BLaER1 (cell line): ENCODE measurements at regions not wholly inside any gene's neighbourhood (a gene's known extent, or its start where the extent isn't known, plus 50 kb on each side); places are given as distances from the start of the nearest gene placed in this dataset.
"Not testable (repeated sequence)": the region's sequence is repeated elsewhere in the genome, so short reads cannot be mapped to it uniquely, and the experiment has no call there.

Experiments used
- H3K27ac ChIP-seq: shearing (Covaris generic); formaldehyde crosslinking; 2 replicates; pipeline ENCODE4 v1.8.1; 2022
- H3K27me3 ChIP-seq: shearing (Covaris generic); formaldehyde crosslinking; 2 replicates; pipeline ENCODE4 v1.8.1; 2022
- H3K36me3 ChIP-seq: shearing (Covaris generic); formaldehyde crosslinking; 2 replicates; pipeline ENCODE4 v1.8.1; 2022
- H3K4me1 ChIP-seq: shearing (Covaris generic); formaldehyde crosslinking; 2 replicates; pipeline ENCODE4 v1.8.1; 2022
- H3K4me2 ChIP-seq: shearing (Covaris generic); formaldehyde crosslinking; 2 replicates; pipeline ENCODE4 v1.8.1; 2022
- H3K4me3 ChIP-seq: shearing (Covaris generic); formaldehyde crosslinking; 2 replicates; pipeline ENCODE4 v1.8.1; 2022
- H3K9ac ChIP-seq: shearing (Covaris generic); formaldehyde crosslinking; 2 replicates; pipeline ENCODE4 v1.8.1; 2022
- H3K9me3 ChIP-seq: shearing (Covaris generic); formaldehyde crosslinking; 2 replicates; pipeline ENCODE4 v1.8.1; 2022
- H4K20me1 ChIP-seq: shearing (Covaris generic); formaldehyde crosslinking; 2 replicates; pipeline ENCODE4 v1.8.1; 2022
- Cebpa-rat ChIP-seq: shearing (Covaris generic); IDR thresholded peaks from 2 replicates; pipeline ENCODE4 v1.8.1; 2022

DNA sequence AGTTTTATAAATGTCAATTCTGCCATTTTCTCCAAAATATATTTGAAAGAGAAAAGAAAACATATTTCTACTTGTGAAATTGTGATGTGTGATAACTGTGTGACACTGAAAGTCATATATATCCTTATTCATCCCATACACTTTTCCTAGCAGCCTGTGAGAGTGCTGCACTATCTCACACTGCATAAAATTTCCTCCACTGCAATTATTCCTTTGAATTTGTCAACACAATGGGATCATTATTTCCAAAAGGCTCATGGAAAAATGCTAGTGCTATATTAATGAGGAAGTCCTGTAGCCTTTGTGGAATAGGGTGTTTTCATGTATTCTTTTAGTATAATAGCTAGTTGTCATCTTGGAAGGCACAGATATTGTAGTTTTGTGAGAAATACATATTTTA lies 504.1 kb downstream of the RPL10L start:
- Histone ChIP-seq H3K27ac (no peak overlapping the region), H4K20me1 (no peaks in the 10 kb centered on the region), H3K27me3 (no peaks in the 10 kb centered on the region), H3K4me2 (no peak overlapping the region), H3K36me3 (no peaks in the 10 kb centered on the region), H3K4me1 (no peaks in the 10 kb centered on the region), H3K9me3 (no peaks in the 10 kb centered on the region), H3K9ac (no peak overlapping the region), H3K4me3 (no peak overlapping the region)
- TF ChIP-seq Cebpa-rat, result no peak

DNA sequence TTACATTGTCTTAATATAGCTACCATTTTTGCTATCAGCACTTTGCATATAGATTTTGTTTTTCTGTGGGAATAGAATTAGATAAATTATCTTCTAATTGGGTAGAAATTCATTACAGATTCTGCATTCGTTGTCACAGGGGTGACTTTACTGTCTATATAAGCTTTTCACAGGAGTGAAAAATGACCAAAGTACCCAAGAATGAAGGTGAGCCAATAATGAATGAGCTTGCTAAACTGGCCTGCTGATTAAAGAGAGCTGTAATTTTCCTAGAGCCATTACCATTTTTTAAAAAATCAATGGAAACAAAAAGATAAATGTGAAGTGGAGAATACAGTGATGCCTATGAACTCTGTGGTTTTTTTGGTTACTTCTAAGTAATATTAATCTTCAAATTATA lies 504.6 kb downstream of the RPL10L start:
- TF ChIP-seq Cebpa-rat, result no peak
- H4K20me1 ChIP-seq, result no peaks in the 10 kb centered on the region
- H3K27ac ChIP-seq, result no peak overlapping the region
- H3K4me2 ChIP-seq, result no peak overlapping the region
- no peaks in the 10 kb centered on the region for H3K27me3 ChIP-seq
- no peaks in the 10 kb centered on the region for H3K4me1 ChIP-seq
- no peaks in the 10 kb centered on the region for H3K9me3 ChIP-seq
- no peaks in the 10 kb centered on the region for H3K36me3 ChIP-seq
- H3K9ac ChIP-seq, result no peak overlapping the region
- no peak overlapping the region for H3K4me3 ChIP-seq

DNA sequence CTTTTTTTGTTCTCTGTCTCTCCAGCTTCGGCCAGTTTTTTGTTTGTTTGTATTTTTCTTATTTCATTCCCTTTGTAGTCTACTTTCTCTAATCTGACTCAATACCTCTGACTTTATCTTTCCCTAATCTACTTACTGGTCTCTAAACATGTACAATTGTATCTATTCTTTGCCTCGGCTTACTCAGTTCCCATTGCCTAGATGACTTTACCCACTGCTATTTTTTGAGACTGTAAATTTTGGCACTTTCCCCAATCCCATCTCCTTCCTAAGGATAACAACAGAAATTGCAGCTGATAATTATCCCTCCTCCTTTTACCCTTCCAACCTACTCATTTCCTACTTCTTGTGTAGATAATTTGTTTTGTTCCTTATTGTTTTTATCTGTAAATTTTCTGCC lies 511.1 kb downstream of the RPL10L start:
- no peak overlapping the region for H3K4me3 ChIP-seq

DNA sequence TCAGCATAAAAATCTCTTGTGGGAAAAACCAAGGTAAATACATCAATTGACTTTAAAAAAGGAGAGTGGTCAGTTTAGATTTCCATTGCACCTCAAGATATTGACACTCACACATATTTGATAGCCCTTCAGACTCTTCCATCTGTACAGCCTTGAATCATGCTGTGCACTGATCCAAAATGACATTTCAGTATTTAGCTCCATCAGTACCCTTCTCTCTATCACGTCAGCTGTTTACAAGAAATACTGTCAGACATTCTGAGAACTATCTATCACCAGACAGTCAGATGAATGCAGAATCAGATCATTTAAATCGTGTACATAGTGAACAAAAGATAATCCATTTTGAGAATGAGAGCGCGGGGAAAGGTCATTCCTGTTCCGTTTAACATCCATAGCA lies 511.9 kb downstream of the RPL10L start:
- no peak for TF ChIP-seq Cebpa-rat
- Histone ChIP-seq H3K9me3 (no peaks in the 10 kb centered on the region), H3K36me3 (no peaks in the 10 kb centered on the region), H3K27me3 (no peaks in the 10 kb centered on the region), H3K4me3 (no peak overlapping the region), H3K27ac (no peak overlapping the region), H4K20me1 (no peaks in the 10 kb centered on the region), H3K4me1 (no peaks in the 10 kb centered on the region), H3K4me2 (no peak overlapping the region), H3K9ac (no peak overlapping the region)

More for the DNA sequence above, 511.1 kb downstream of the RPL10L start:
- Histone ChIP-seq H3K9ac (no peak overlapping the region), H4K20me1 (no peaks in the 10 kb centered on the region), H3K4me1 (no peaks in the 10 kb centered on the region), H3K9me3 (no peaks in the 10 kb centered on the region), H3K27ac (no peak overlapping the region), H3K36me3 (no peaks in the 10 kb centered on the region), H3K4me2 (no peak overlapping the region), H3K27me3 (no peaks in the 10 kb centered on the region)
- TF ChIP-seq Cebpa-rat, result no peak

DNA sequence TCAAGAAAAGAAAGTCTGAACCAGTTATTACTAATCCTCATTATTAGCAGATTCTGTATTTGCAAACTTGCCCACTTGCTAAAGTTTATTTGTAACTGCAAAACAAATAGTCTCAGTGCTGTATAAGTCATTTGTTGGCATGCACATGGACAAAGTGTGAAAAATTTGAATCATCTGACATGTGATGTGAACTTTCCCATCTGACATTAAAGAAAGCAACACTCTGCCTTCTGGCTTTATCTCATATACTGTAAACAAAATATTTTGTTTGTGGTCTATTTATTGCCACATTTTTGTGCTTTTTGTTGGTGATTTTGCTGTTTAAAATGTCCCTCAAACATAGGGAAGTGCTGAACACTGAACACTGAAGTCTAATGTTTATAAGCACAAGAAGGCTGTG lies 513.8 kb downstream of the RPL10L start:
- Histone ChIP-seq H3K9ac (no peak overlapping the region), H3K27ac (no peak overlapping the region), H3K4me3 (no peak overlapping the region), H3K9me3 (no peaks in the 10 kb centered on the region), H3K4me2 (no peak overlapping the region), H3K36me3 (no peaks in the 10 kb centered on the region), H4K20me1 (no peaks in the 10 kb centered on the region), H3K4me1 (no peaks in the 10 kb centered on the region), H3K27me3 (no peaks in the 10 kb centered on the region)
- TF ChIP-seq Cebpa-rat, result no peak

DNA sequence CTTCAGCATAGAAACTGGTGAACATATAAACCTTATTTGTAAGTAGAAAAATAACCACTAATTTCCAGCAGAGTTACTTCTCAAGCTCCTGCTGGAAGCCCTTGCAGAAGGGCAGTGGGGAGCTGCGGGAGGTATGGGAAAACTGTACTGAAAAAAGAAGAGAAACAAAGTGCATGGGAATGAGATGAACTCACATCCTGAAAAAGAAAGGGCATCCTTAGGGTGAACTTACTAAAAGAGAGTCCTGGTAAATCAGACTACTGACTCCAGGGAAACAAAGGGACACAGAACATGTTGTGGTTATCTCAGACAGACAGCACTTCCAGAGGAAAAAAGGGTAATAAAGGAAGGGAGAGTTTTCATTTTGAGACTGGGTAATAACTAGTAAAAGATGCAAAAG lies 515.1 kb downstream of the RPL10L start:
- no peaks in the 10 kb centered on the region for H3K4me1 ChIP-seq
- no peaks in the 10 kb centered on the region for H4K20me1 ChIP-seq
- H3K27me3 ChIP-seq, result no peaks in the 10 kb centered on the region
- no peak overlapping the region for H3K4me3 ChIP-seq
- H3K27ac ChIP-seq, result no peak overlapping the region
- no peak overlapping the region for H3K9ac ChIP-seq
- no peak overlapping the region for H3K4me2 ChIP-seq
- H3K9me3 ChIP-seq, result no peaks in the 10 kb centered on the region
- no peaks in the 10 kb centered on the region for H3K36me3 ChIP-seq
- TF ChIP-seq Cebpa-rat, result no peak

DNA sequence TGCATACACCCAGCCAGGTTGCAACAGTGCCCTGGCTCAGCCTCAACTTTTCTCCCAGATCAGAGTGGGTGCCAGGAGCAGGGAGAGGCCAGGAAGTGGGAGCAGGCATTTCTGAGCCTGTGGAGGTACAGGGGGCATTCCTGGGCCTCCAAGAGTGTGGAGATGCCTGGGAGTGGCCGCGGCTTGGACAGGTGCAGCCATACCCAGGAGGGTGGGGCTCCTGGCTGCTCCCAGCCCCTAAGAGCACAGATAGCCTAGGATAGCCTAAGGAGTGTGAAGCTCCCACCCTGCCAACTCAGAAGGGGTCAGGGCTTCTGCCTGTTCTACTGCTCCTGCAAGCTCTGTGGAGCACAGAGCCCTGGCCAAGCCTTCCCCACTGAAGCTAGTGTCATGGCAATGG lies 543.4 kb downstream of the RPL10L start:
- Histone ChIP-seq H3K27ac (no peak overlapping the region), H4K20me1 (no peaks in the 10 kb centered on the region), H3K4me1 (no peaks in the 10 kb centered on the region), H3K36me3 (no peaks in the 10 kb centered on the region), H3K4me3 (no peak overlapping the region), H3K4me2 (no peak overlapping the region), H3K9ac (no peak overlapping the region), H3K9me3 (peaks cover 53% of the 10 kb centered on the region), H3K27me3 (no peaks in the 10 kb centered on the region)
- no peak for TF ChIP-seq Cebpa-rat

DNA sequence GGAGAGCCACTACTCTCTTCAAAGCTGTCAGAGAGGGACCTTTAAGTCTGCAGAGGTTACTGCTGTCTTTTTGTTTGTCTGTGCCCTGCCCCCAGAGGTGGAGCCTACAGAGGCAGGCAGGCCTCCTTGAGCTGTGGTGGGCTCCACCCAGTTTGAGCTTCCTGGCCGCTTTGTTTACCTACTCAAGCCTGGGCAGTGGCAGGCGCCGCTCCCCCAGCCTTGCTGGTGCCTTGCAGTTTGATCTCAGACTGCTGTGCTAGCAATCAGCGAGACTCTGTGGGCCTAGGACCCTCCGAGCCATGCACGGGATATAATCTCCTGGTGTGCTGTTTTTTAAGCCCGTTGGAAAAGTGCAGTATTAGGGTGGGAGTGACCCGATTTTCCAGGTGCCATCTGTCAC lies 550.7 kb downstream of the RPL10L start:
- H3K4me2 ChIP-seq, H3K27me3 ChIP-seq, H4K20me1 ChIP-seq, H3K9ac ChIP-seq, H3K36me3 ChIP-seq, H3K4me3 ChIP-seq, H3K27ac ChIP-seq, H3K9me3 ChIP-seq, H3K4me1 ChIP-seq: not testable (repeated sequence)

DNA sequence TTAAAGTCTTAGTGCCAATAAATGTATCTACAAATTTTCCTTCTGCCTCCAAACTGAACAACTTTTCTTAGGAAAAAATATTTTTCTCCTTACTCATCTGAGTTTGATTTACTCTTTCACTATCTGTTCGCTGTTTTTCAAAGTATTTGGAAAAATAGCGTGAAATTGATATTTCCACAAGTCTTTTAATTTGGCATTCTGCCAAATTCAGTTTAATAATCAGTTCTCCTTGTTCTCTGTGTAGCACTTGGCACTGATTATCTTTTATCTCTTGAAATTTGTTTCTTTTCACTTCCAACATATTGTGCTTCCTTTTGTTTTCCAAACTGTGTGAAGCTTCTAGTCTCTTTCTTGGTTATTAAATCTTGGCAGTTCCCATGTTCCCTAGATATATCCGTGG lies 559.8 kb downstream of the RPL10L start:
- Histone ChIP-seq H3K4me3 (no peak overlapping the region), H3K4me1 (no peaks in the 10 kb centered on the region), H3K4me2 (no peak overlapping the region), H3K9ac (no peak overlapping the region), H4K20me1 (no peaks in the 10 kb centered on the region), H3K27me3 (no peaks in the 10 kb centered on the region), H3K36me3 (no peaks in the 10 kb centered on the region), H3K27ac (no peak overlapping the region), H3K9me3 (no peaks in the 10 kb centered on the region)
- no peak for TF ChIP-seq Cebpa-rat

DNA sequence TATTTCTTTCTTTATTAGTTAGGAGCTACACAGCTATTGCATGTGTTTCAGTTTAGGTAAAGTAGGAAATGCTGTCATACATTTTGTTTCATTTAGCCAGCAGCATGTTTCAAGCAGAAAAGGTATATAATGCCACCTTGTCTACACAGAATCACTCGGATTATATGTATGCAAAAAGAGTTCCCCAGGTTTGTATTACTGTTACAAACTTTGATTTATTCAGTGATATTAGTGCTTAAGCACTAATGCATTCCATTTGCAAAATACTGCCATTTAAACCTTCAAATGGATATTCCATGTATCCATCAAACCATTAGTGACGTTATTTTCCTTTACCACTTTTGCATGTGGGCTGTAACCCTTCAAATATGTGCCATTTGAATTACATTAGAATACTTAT lies 564.0 kb downstream of the RPL10L start:
- Histone ChIP-seq H3K9ac (no peak overlapping the region), H3K9me3 (0 out of 2 replicates have a peak, but pooled peaks cover 4% of the 10 kb centered on the region), H3K27ac (no peak overlapping the region), H3K4me3 (no peak overlapping the region), H4K20me1 (no peaks in the 10 kb centered on the region), H3K36me3 (no peaks in the 10 kb centered on the region), H3K4me2 (no peak overlapping the region), H3K4me1 (no peaks in the 10 kb centered on the region), H3K27me3 (no peaks in the 10 kb centered on the region)
- no peak for TF ChIP-seq Cebpa-rat

DNA sequence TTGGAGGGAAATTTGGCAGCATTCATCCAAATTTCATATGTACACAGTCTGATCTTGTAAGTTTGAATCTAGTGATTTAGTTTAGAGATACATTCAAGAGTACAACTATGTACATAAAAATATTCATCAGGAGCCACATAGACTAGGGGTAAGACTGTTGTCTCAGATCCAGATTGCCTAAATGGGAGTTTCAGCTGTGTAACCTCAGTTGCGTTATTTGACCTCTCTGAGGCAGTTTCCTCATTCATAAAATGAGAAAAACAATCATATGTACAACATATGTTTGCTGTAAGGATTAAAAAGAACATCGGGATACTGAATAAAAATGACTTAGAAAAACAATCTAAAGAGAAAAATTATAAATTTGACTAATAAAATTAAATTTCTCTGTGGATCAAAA lies 577.5 kb downstream of the RPL10L start:
- Histone ChIP-seq H3K4me3 (no peak overlapping the region), H3K9ac (no peak overlapping the region)
- no peak for TF ChIP-seq Cebpa-rat

More for the DNA sequence above, 577.5 kb downstream of the RPL10L start:
- Histone ChIP-seq H3K36me3 (no peaks in the 10 kb centered on the region), H3K27me3 (no peaks in the 10 kb centered on the region), H4K20me1 (no peaks in the 10 kb centered on the region), H3K27ac (no peak overlapping the region), H3K4me2 (no peak overlapping the region), H3K9me3 (no peaks in the 10 kb centered on the region), H3K4me1 (no peaks in the 10 kb centered on the region)
